Progenitor cell of endocrine pancreas (in vitro differentiated cells): ENCODE measurements at regions not wholly inside any gene's neighbourhood (a gene's known extent, or its start where the extent isn't known, plus 50 kb on each side); places are given as distances from the start of the nearest gene placed in this dataset.
A peak's percentile ranks its signal among the peaks of the same experiment; 100 is the strongest.

Experiments used
- DNase-seq: peaks from one replicate; pipeline ENCODE4 v3.0.0; 2021; ENCODE audit warnings: low spot score; ENCODE audit not compliant: unreplicated experiment
- H3K27ac Mint-ChIP-seq: 2 replicates; pipeline ENCODE4 v1.8.0; 2021; ENCODE audit warnings: mild to moderate bottlenecking, moderate library complexity, mixed read lengths
- H3K27me3 Mint-ChIP-seq: 2 replicates; pipeline ENCODE4 v1.8.0; 2021; ENCODE audit warnings: mixed read lengths
- H3K36me3 Mint-ChIP-seq: 2 replicates; pipeline ENCODE4 v1.8.0; 2022; ENCODE audit warnings: mixed read lengths; ENCODE audit not compliant: insufficient read depth
- H3K4me1 Mint-ChIP-seq: 2 replicates; pipeline ENCODE4 v1.8.0; 2021; ENCODE audit warnings: low read depth, mixed read lengths
- H3K4me3 Mint-ChIP-seq: 2 replicates; pipeline ENCODE4 v1.8.0; 2021; ENCODE audit warnings: low read depth, mild to moderate bottlenecking, moderate library complexity, mixed read lengths
- H3K9me3 Mint-ChIP-seq: 2 replicates; pipeline ENCODE4 v1.8.0; 2021; ENCODE audit warnings: low read depth, mixed read lengths
- TF ChIP-seq, protein P1 (sequence below): fragments of 200-600 bp; sonication (generic); IDR thresholded peaks from one replicate; pipeline ENCODE4 v1.5.0; 2021; ENCODE audit warnings: antibody characterized with exemption, mild to moderate bottlenecking; ENCODE audit not compliant: unreplicated experiment

- no peaks in the 10 kb centered on the region for H3K36me3 Mint-ChIP-seq
- H3K4me3 Mint-ChIP-seq, result no peak overlapping the region
- DNase-seq, result no peak
- H3K9me3 Mint-ChIP-seq, result peaks cover 3% of the 10 kb centered on the region
- TF ChIP-seq, protein P1, sequence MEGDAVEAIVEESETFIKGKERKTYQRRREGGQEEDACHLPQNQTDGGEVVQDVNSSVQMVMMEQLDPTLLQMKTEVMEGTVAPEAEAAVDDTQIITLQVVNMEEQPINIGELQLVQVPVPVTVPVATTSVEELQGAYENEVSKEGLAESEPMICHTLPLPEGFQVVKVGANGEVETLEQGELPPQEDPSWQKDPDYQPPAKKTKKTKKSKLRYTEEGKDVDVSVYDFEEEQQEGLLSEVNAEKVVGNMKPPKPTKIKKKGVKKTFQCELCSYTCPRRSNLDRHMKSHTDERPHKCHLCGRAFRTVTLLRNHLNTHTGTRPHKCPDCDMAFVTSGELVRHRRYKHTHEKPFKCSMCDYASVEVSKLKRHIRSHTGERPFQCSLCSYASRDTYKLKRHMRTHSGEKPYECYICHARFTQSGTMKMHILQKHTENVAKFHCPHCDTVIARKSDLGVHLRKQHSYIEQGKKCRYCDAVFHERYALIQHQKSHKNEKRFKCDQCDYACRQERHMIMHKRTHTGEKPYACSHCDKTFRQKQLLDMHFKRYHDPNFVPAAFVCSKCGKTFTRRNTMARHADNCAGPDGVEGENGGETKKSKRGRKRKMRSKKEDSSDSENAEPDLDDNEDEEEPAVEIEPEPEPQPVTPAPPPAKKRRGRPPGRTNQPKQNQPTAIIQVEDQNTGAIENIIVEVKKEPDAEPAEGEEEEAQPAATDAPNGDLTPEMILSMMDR, result no peak
- H3K27me3 Mint-ChIP-seq, result no peaks in the 10 kb centered on the region
- H3K27ac Mint-ChIP-seq, result peak overlapping the region; percentile 89
- H3K4me1 Mint-ChIP-seq, result peaks cover 7% of the 10 kb centered on the region
These were observed 84.4 kb downstream of the EFNB1 start for GRCh38 chrX:68913249-68913547.

- peaks cover 3% of the 10 kb centered on the region for H3K9me3 Mint-ChIP-seq
- no peak overlapping the region for H3K27ac Mint-ChIP-seq
- H3K36me3 Mint-ChIP-seq, result no peaks in the 10 kb centered on the region
- no peaks in the 10 kb centered on the region for H3K27me3 Mint-ChIP-seq
- TF ChIP-seq, protein P1, result no peak
- H3K4me1 Mint-ChIP-seq, result peaks cover 7% of the 10 kb centered on the region
- DNase-seq, result no peak
- no peak overlapping the region for H3K4me3 Mint-ChIP-seq
These were observed 83.3 kb downstream of the EFNB1 start for GRCh38 chrX:68912113-68912512.

DNA sequence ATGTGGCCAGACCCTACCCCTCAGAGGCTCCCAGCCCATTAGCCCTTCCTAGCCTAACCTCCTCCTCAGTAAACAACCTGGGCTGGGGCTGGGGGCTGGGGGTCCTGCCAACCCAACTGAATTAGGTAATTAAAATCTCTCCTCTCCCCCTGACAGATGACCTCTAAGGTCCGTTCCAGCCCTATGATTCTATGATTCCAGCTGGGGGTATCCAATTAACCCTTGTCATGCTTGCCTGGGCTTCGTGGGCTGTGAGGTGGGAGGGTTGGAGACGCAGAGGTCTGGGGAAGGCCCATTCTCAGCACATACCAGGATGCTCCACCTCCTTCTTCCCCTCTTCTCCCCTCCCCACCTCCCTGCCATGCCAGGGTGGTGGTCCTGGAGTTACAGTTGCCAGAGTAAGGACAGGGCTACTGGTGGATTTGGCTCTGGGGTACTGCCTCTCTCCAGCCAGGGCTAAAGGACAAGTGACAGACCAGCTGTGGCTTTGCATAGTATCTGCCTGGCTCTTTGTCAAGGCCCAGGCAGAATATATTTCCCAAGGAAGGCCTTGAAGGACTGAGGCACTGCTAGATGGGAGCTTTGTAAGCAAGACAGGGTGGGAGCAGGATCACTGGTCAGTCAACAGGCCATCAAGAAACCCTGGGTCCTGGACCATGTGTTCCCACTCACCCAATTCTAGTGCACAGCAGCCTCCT lies 82.1 kb downstream of the EFNB1 start:
- Mint-ChIP-seq H3K9me3 (peaks cover 3% of the 10 kb centered on the region), H3K4me1 (peaks cover 7% of the 10 kb centered on the region), H3K27ac (no peak overlapping the region), H3K36me3 (no peaks in the 10 kb centered on the region), H3K27me3 (no peaks in the 10 kb centered on the region), H3K4me3 (no peak overlapping the region)
- DNase-seq, result no peak
- TF ChIP-seq, protein P1, result no peak

DNA sequence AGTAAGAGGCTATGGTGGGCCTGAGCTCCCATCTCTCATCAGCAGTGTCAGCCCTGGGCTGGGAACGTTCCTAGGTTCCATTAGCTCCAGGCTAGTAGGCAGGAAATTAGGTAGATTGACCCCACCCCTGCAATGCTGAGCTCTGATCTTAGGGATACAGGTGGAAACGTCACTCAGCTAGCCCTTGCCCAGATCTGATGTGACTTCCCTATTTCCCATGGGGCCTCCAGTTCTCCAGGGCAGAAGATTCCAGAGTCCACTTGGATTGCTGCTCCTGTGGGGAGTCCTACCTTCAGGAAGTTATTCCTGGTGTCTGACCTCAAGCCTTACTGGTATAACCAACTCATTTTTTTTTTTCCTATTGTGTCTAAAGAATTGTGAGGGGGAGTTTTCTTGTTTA lies 81.1 kb downstream of the EFNB1 start:
- peaks cover 7% of the 10 kb centered on the region for H3K4me1 Mint-ChIP-seq
- TF ChIP-seq, protein P1, result no peak
- H3K9me3 Mint-ChIP-seq, result peaks cover 6% of the 10 kb centered on the region
- no peak for DNase-seq
- no peaks in the 10 kb centered on the region for H3K27me3 Mint-ChIP-seq
- no peak overlapping the region for H3K4me3 Mint-ChIP-seq
- H3K27ac Mint-ChIP-seq, result no peak overlapping the region
- no peaks in the 10 kb centered on the region for H3K36me3 Mint-ChIP-seq

DNA sequence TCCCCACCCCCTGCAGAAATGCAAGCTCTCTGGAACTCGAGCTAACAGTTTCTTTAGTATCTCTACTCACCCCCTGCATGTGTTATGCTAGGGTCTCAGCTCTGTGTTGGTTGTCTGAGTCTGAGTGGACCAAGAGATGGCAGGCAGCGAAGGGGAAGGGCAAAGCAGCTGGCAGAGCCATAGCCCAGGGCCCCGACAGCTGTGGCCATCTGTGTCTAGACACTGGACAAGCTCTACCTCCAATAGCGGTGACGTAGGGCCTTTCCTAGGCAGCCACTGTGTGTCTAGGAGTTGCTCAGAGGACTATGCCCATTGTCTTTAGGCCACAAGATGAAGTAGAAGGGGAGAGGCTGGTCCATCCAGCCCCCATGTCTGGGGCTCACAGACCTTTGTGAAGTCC lies 79.2 kb downstream of the EFNB1 start:
- Mint-ChIP-seq H3K27ac (no peak overlapping the region), H3K4me3 (no peak overlapping the region), H3K36me3 (no peaks in the 10 kb centered on the region), H3K4me1 (peaks cover 6% of the 10 kb centered on the region), H3K9me3 (peaks cover 9% of the 10 kb centered on the region), H3K27me3 (no peaks in the 10 kb centered on the region)
- TF ChIP-seq, protein P1, result no peak
- no peak for DNase-seq
